Karpas-422 (cell line): ENCODE measurements at regions not wholly inside any gene's neighbourhood (a gene's known extent, or its start where the extent isn't known, plus 50 kb on each side); places are given as distances from the start of the nearest gene placed in this dataset.

Experiments
- DNase-seq: peaks from one replicate; pipeline ENCODE4 v3.0.0-alpha.2; 2015
- H2AFZ ChIP-seq: fragments of 200-600 bp; sonication (generic); 2 replicates; pipeline ENCODE4 v1.6.1; 2014; ENCODE audit warnings: antibody characterized with exemption, low read length, mixed read lengths
- H3K27ac ChIP-seq: fragments of 200-600 bp; sonication (generic); 2 replicates; pipeline ENCODE4 v1.5.1; 2014; ENCODE audit warnings: mild to moderate bottlenecking, low read length, moderate library complexity
- H3K27me3 ChIP-seq: fragments of 200-600 bp; sonication (generic); 2 replicates; pipeline ENCODE4 v1.6.1; 2014; ENCODE audit warnings: low read length, mixed read lengths
- H3K36me3 ChIP-seq: fragments of 200-600 bp; sonication (generic); 2 replicates; pipeline ENCODE4 v1.6.1; 2014; ENCODE audit warnings: low read length, mixed read lengths; ENCODE audit not compliant: insufficient read depth
- H3K4me1 ChIP-seq: fragments of 200-600 bp; sonication (generic); 2 replicates; pipeline ENCODE4 v1.6.1; 2014; ENCODE audit warnings: mild to moderate bottlenecking, low read length, mixed read lengths
- H3K4me2 ChIP-seq: fragments of 200-600 bp; sonication (generic); 2 replicates; pipeline ENCODE4 v1.6.1; 2014; ENCODE audit warnings: low read length, low read depth, mild to moderate bottlenecking; ENCODE audit not compliant: poor library complexity, severe bottlenecking
- H3K4me3 ChIP-seq: fragments of 200-600 bp; sonication (generic); 2 replicates; pipeline ENCODE4 v1.5.1; 2014; ENCODE audit warnings: mild to moderate bottlenecking, antibody characterized with exemption, low read length, mixed read lengths
- H3K79me2 ChIP-seq: fragments of 200-600 bp; sonication (generic); 2 replicates; pipeline ENCODE4 v1.6.1; 2014; ENCODE audit warnings: mild to moderate bottlenecking, low read length, mixed read lengths
- H3K9ac ChIP-seq: fragments of 200-600 bp; sonication (generic); 2 replicates; pipeline ENCODE4 v1.6.0; 2014; ENCODE audit warnings: low read length
- H3K9me2 ChIP-seq: fragments of 200-600 bp; sonication (generic), shearing (Covaris generic); replicated peaks from 2 replicates; pipeline ENCODE4 v1.6.0; 2014; ENCODE audit warnings: mild to moderate bottlenecking, low read length, moderate library complexity; ENCODE audit not compliant: insufficient read depth
- H3K9me3 ChIP-seq: fragments of 300-700, 200-600 bp; sonication (generic); 2 replicates; pipeline ENCODE4 v1.6.1; 2014; ENCODE audit warnings: low read length, mixed read lengths
- H4K20me1 ChIP-seq: fragments of 200-600 bp; sonication (generic); 2 replicates; pipeline ENCODE4 v1.6.1; 2014; ENCODE audit warnings: mild to moderate bottlenecking, antibody characterized with exemption, low read length, low read depth; ENCODE audit not compliant: insufficient read depth

DNA sequence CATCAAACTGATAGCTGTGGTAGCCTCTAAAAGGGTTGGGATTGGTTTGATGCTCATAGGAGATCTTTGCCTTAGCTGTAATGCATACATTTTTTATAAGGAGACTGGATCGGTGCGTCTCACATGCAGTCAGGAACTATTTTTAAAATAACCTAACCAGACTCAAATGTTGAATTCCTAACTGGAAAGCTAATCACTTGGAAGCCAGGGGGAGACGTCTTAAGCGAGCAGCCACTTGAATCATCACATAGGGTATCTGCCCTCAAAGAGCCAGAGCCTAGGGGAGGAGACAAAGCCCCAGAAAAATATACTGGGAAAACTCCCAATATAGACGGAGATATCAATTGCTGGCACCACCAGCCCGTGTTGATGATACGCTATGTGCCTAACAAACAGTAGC lies 61.7 kb upstream of the PUM1 start:
- H3K9ac ChIP-seq = no peak overlapping the region
- H3K9me2 ChIP-seq = no peaks in the 10 kb centered on the region
- no peak for DNase-seq
- peaks cover 4% of the 10 kb centered on the region for H3K4me1 ChIP-seq
- no peaks in the 10 kb centered on the region for H4K20me1 ChIP-seq
- no peaks in the 10 kb centered on the region for H3K27me3 ChIP-seq
- no peak overlapping the region for H3K27ac ChIP-seq
- no peak overlapping the region for H2AFZ ChIP-seq
- no peaks in the 10 kb centered on the region for H3K9me3 ChIP-seq
- no peaks in the 10 kb centered on the region for H3K79me2 ChIP-seq
- H3K4me2 ChIP-seq = no peak overlapping the region
- H3K36me3 ChIP-seq = no peaks in the 10 kb centered on the region
- H3K4me3 ChIP-seq = no peak overlapping the region

DNA sequence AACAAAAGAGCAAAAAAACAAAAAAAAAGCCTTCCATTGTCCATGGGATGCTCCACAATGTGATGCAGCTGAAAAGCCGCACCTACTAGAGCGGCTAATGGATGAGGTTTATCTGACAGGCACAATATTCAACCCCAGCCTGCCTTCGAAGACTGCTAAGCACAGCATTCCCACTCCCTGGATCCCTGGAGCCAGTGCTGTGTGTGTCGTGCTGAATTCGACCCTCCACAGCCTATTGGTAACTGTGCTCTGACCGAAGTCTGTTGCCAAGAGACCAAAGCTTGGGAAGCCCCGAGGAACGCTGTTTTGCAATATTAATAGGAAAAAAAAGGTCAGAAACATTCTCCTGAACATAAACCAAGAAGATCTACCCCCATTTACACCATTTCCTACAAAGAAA lies 57.2 kb upstream of the PUM1 start:
- Histone ChIP-seq H2AFZ (no peak overlapping the region), H3K36me3 (no peaks in the 10 kb centered on the region), H3K4me3 (no peak overlapping the region), H3K4me1 (peaks cover 10% of the 10 kb centered on the region), H3K27ac (no peak overlapping the region), H3K9me2 (no peaks in the 10 kb centered on the region), H3K9ac (no peak overlapping the region), H3K79me2 (no peaks in the 10 kb centered on the region), H3K9me3 (no peaks in the 10 kb centered on the region), H3K27me3 (no peaks in the 10 kb centered on the region), H3K4me2 (no peak overlapping the region), H4K20me1 (no peaks in the 10 kb centered on the region)
- no peak for DNase-seq

DNA sequence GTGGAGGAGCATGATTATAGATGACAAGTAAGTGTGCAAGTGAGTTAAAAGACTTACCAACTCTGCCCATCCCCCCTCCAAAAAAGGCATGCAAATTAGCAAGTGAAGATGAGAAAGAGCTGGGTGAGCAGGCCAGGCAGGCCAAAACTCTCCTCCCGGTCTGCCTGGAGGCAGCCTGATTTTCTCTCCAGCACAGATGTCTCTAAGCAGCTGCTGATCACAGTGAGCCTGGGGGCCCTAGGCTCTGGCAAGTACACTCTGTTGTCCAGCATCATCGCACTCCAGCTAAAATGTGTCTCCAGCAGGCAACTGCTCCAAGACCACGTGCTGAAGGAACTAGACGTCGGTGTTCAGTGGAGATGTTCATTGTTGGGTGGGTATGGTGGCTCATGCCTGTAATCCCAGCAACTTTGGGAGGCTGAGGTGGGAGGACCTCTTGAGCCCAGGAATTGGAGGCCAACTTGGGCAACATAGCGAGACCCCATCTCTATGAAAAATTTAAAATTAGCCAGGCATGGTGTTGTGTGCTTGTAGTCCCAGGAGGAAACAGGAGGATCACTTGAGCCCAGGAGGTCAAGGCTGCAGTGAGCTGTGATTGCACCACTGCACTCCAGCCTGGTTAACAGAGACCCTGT lies 56.7 kb upstream of the PUM1 start:
- Histone ChIP-seq H3K9ac (0 out of 2 replicates have a peak overlapping the region, but pooled peaks have one; percentile 30), H3K27ac (no peak overlapping the region), H3K9me3 (no peaks in the 10 kb centered on the region), H3K9me2 (no peaks in the 10 kb centered on the region), H3K79me2 (no peaks in the 10 kb centered on the region), H3K4me2 (peak overlapping the region; percentile 23), H2AFZ (peak overlapping the region; percentile 50; the same call in 1 of the 2 replicates), H3K27me3 (no peaks in the 10 kb centered on the region), H4K20me1 (no peaks in the 10 kb centered on the region), H3K4me3 (no peak overlapping the region), H3K4me1 (peaks cover 10% of the 10 kb centered on the region), H3K36me3 (no peaks in the 10 kb centered on the region)
- peak; percentile 62 for DNase-seq

GRCh38 chr1:31120783-31121180 lies 55.3 kb upstream of the PUM1 start:
- Histone ChIP-seq H3K27ac (no peak overlapping the region), H2AFZ (no peak overlapping the region), H3K4me1 (peaks cover 10% of the 10 kb centered on the region), H3K27me3 (no peaks in the 10 kb centered on the region), H3K9me2 (no peaks in the 10 kb centered on the region), H3K9me3 (no peaks in the 10 kb centered on the region), H3K4me2 (no peak overlapping the region), H3K4me3 (no peak overlapping the region), H3K36me3 (no peaks in the 10 kb centered on the region), H3K79me2 (no peaks in the 10 kb centered on the region), H4K20me1 (no peaks in the 10 kb centered on the region), H3K9ac (no peak overlapping the region)
- no peak for DNase-seq

DNA sequence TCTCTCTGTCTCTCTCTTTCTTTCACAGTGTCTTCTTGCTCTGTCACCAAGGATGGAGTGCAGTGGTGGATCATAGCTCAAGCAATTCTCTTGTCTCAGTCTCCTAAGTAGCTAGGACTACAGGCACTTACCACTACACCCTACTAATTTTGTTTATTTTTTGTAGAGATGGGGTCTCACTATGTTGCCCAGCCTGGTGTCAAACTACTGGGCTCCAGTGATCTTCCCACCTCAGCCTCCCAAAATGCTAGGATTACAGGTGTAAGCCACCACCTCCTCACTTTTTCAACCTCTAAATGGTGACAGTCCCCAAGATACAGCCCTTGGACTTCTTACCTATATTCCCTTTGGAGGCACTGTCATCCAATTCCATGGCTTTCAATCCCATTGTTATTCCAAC lies 50.5 kb upstream of the PUM1 start:
- no peaks in the 10 kb centered on the region for H3K4me1 ChIP-seq
- H3K27me3 ChIP-seq = no peaks in the 10 kb centered on the region
- no peak overlapping the region for H3K27ac ChIP-seq
- H3K36me3 ChIP-seq = no peaks in the 10 kb centered on the region
- H3K4me2 ChIP-seq = no peak overlapping the region
- DNase-seq = no peak
- no peaks in the 10 kb centered on the region for H3K9me3 ChIP-seq
- no peak overlapping the region for H3K4me3 ChIP-seq
- H3K79me2 ChIP-seq = no peaks in the 10 kb centered on the region
- no peaks in the 10 kb centered on the region for H4K20me1 ChIP-seq
- H3K9ac ChIP-seq = no peak overlapping the region
- no peaks in the 10 kb centered on the region for H3K9me2 ChIP-seq
- no peak overlapping the region for H2AFZ ChIP-seq
